T-helper 17 cell (primary cell): ENCODE measurements at regions not wholly inside any gene's neighbourhood (a gene's known extent, or its start where the extent isn't known, plus 50 kb on each side); places are given as distances from the start of the nearest gene placed in this dataset.

ENCODE experiments used
- ATAC-seq: fragments of 150-1000 bp; cut with Tn5 transposase; 2 replicates; pipeline ENCODE4 v1.10.0; 2021; ENCODE audit warnings: mild to moderate bottlenecking, moderate library complexity
- DNase-seq, 3 donors: peaks; one replicate each; pipeline versions ENCODE4 v3.0.0 to v3.0.0-alpha.2; 2020 to 2021
- H3K9me3 ChIP-seq: one replicate; pipeline ENCODE4 v1.7.0; 2013; ENCODE audit warnings: low read length, mild to moderate bottlenecking; ENCODE audit not compliant: control insufficient read depth, poor library complexity, severe bottlenecking
- H3K27ac Mint-ChIP-seq: one replicate; pipeline ENCODE4 v1.8.0; 2022; ENCODE audit warnings: mild to moderate bottlenecking, moderate library complexity, mixed read lengths
- H3K27me3 Mint-ChIP-seq: one replicate; pipeline ENCODE4 v1.8.0; 2022; ENCODE audit warnings: mixed read lengths
- H3K36me3 Mint-ChIP-seq: one replicate; pipeline ENCODE4 v1.8.0; 2022; ENCODE audit warnings: low read depth, mixed read lengths
- H3K4me1 Mint-ChIP-seq: one replicate; pipeline ENCODE4 v1.8.0; 2022; ENCODE audit warnings: mild to moderate bottlenecking, mixed read lengths
- H3K4me3 Mint-ChIP-seq: one replicate; pipeline ENCODE4 v1.8.0; 2022; ENCODE audit warnings: mild to moderate bottlenecking, moderate library complexity, mixed read lengths

- ATAC-seq (no peak), DNase-seq (no peak)
- Mint-ChIP-seq H3K4me3 (no peak overlapping the region), H3K27me3 (no peaks in the 10 kb centered on the region), H3K36me3 (peaks cover 3% of the 10 kb centered on the region), H3K27ac (no peak overlapping the region), H3K4me1 (no peaks in the 10 kb centered on the region)
- H3K9me3 ChIP-seq: no peaks in the 10 kb centered on the region
Measured at GRCh38 chr7:16347827-16348192, 73.5 kb downstream of the CRPPA start.

GRCh38 chr7:16347066-16347826, 74.1 kb downstream of the CRPPA start:
- no peak for ATAC-seq

GRCh38 chr7:16345979-16346958, 75.1 kb downstream of the CRPPA start:
- no peak overlapping the region for H3K4me3 Mint-ChIP-seq
- H3K36me3 Mint-ChIP-seq: peaks cover 3% of the 10 kb centered on the region
- no peaks in the 10 kb centered on the region for H3K27me3 Mint-ChIP-seq
- no peaks in the 10 kb centered on the region for H3K4me1 Mint-ChIP-seq
- H3K9me3 ChIP-seq: no peaks in the 10 kb centered on the region
- no peak for DNase-seq
- no peak overlapping the region for H3K27ac Mint-ChIP-seq
- ATAC-seq: no peak

More at GRCh38 chr7:16347066-16347826, 74.1 kb downstream of the CRPPA start:
- H3K27ac Mint-ChIP-seq: no peak overlapping the region
- no peaks in the 10 kb centered on the region for H3K4me1 Mint-ChIP-seq
- H3K36me3 Mint-ChIP-seq: peaks cover 3% of the 10 kb centered on the region
- H3K9me3 ChIP-seq: no peaks in the 10 kb centered on the region
- no peaks in the 10 kb centered on the region for H3K27me3 Mint-ChIP-seq
- no peak overlapping the region for H3K4me3 Mint-ChIP-seq
- no peak for DNase-seq

DNA sequence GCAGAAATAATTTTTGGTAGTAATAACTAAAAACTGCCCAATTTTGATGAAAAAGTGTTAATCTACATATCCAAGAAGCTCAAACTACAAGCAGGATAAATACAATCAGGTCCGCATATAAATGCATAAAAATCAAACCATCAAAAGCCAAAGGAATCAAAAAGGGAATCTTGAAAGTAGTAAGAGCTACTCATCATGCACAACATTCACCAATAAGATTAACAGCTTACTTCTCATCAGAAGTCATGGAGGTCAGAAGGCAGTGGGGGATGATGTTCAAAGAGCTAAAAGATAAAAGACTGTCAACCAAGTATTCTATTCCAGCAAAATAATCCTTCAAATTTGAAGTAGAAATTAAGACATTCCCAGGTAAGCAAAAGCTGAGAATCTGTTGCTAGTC, 76.4 kb downstream of the CRPPA start:
- ATAC-seq: no peak

DNA sequence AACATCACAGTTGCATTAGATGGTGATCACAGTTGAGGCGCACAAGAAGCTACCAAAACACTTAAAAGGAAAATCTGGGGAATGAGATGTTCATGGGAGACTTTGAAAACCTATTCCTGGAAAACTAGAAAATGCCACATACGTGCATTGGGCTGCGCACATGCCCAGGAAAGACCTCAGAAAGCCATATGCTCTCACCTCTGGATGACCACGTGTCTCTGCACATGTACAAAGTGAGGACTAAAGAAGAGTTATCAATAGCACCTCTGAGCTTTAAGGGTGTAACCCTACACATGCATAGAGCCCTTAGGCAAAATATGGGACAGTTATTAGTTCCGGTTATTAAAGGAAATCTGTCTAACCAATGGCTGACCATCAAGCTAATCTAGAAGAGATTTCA, 77.7 kb downstream of the CRPPA start:
- H3K27me3 Mint-ChIP-seq: no peaks in the 10 kb centered on the region
- DNase-seq: no peak
- no peak overlapping the region for H3K4me3 Mint-ChIP-seq
- H3K4me1 Mint-ChIP-seq: no peaks in the 10 kb centered on the region
- no peak for ATAC-seq
- no peak overlapping the region for H3K27ac Mint-ChIP-seq
- H3K9me3 ChIP-seq: no peaks in the 10 kb centered on the region
- H3K36me3 Mint-ChIP-seq: peaks cover 3% of the 10 kb centered on the region

More for the DNA sequence above, 76.4 kb downstream of the CRPPA start:
- no peaks in the 10 kb centered on the region for H3K4me1 Mint-ChIP-seq
- DNase-seq: no peak
- no peak overlapping the region for H3K4me3 Mint-ChIP-seq
- no peaks in the 10 kb centered on the region for H3K27me3 Mint-ChIP-seq
- peaks cover 3% of the 10 kb centered on the region for H3K36me3 Mint-ChIP-seq
- H3K9me3 ChIP-seq: no peaks in the 10 kb centered on the region
- H3K27ac Mint-ChIP-seq: no peak overlapping the region

GRCh38 chr7:16338065-16338464, 83.3 kb downstream of the CRPPA start:
- Mint-ChIP-seq H3K27me3 (no peaks in the 10 kb centered on the region), H3K36me3 (no peaks in the 10 kb centered on the region), H3K27ac (no peak overlapping the region), H3K4me3 (no peak overlapping the region), H3K4me1 (no peaks in the 10 kb centered on the region)
- DNase-seq (no peak), ATAC-seq (no peak)
- H3K9me3 ChIP-seq: peaks cover 5% of the 10 kb centered on the region

GRCh38 chr7:16326106-16326505, 95.2 kb downstream of the CRPPA start:
- Mint-ChIP-seq H3K4me1 (no peaks in the 10 kb centered on the region), H3K27ac (no peak overlapping the region), H3K4me3 (no peak overlapping the region), H3K27me3 (no peaks in the 10 kb centered on the region), H3K36me3 (no peaks in the 10 kb centered on the region)
- no peaks in the 10 kb centered on the region for H3K9me3 ChIP-seq
- ATAC-seq: no peak
- DNase-seq: no peak

GRCh38 chr7:16323313-16323712, 98.0 kb downstream of the CRPPA start:
- H3K27ac Mint-ChIP-seq: no peak overlapping the region
- DNase-seq (no peak), ATAC-seq (no peak)
- H3K4me1 Mint-ChIP-seq: no peaks in the 10 kb centered on the region
- H3K27me3 Mint-ChIP-seq: no peaks in the 10 kb centered on the region
- H3K9me3 ChIP-seq: no peaks in the 10 kb centered on the region
- H3K4me3 Mint-ChIP-seq: no peak overlapping the region
- H3K36me3 Mint-ChIP-seq: no peaks in the 10 kb centered on the region

DNA sequence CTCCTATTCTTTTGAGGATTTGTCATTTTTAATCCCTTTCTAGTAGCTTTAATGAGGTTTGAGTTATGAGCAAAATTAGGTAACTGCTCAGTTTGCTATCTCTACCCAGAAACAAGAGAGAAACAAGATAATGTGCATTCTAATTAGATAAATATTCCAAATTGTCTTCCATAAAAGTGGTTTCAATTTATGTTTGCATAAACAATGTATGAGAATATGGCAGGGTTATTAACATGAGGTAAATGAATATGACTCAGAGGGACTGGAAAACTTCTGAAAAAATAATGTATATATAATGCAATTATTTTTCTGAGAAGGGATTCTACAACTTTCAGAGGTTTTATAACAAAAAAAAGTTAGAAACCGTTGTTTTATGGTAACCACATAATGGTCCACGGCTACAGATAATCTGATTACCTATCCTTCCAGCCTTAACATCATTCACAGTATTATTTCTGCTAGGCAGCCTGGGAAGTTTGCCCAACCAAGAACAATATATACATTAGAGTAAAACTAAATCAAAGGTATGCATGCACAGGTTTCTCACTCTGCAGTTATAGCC, 101.2 kb downstream of the CRPPA start:
- H3K27ac Mint-ChIP-seq: no peak overlapping the region
- no peak for DNase-seq
- no peaks in the 10 kb centered on the region for H3K27me3 Mint-ChIP-seq
- no peaks in the 10 kb centered on the region for H3K36me3 Mint-ChIP-seq
- H3K9me3 ChIP-seq: no peaks in the 10 kb centered on the region
- ATAC-seq: no peak
- H3K4me3 Mint-ChIP-seq: no peak overlapping the region
- no peaks in the 10 kb centered on the region for H3K4me1 Mint-ChIP-seq

DNA sequence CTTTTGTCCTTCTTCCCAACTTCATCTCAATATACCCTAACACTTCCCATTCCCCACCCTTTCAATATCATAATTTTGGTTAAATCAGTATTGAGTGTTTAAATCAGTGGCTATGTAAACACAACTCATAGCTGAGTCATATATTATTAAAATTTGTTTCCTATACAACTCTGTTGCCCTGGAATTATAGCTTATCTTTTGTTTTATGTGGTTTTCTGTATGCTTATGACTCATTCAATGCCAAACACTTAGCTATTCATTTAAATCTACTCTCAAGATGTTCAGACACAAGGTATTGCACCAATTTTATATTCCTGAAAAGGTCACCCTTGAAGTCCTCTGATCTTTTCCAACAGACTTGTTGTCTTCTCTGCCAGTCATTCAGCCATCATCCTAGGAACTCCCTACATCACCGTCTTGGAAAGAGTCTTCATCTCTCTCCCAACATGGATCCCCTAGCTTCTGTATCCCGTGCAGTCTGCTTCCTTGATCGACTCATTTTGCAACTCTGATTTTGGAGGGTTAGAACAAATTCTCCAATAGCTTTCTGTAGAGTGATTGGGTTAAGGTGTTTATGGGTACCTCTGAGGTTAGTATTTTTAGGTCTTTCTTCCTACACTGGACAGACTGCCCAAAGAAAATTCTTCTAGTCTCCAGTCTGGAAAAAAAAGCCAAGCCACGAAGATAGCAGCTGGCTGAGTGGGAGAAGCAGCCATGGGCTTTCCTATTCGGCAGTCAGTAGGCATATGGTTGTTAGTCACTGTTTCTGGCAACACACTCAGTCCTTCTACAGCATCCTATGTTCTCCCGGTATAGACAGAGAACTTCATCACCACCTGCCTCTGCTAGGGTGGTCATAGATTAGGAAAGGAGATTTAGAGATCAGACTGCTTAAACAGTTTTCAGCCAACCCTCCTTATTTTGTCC, 102.1 kb downstream of the CRPPA start:
- H3K4me1 Mint-ChIP-seq: no peaks in the 10 kb centered on the region
- ATAC-seq (no peak), DNase-seq (no peak)
- H3K27me3 Mint-ChIP-seq: no peaks in the 10 kb centered on the region
- no peaks in the 10 kb centered on the region for H3K36me3 Mint-ChIP-seq
- no peak overlapping the region for H3K4me3 Mint-ChIP-seq
- H3K27ac Mint-ChIP-seq: no peak overlapping the region
- H3K9me3 ChIP-seq: no peaks in the 10 kb centered on the region

DNA sequence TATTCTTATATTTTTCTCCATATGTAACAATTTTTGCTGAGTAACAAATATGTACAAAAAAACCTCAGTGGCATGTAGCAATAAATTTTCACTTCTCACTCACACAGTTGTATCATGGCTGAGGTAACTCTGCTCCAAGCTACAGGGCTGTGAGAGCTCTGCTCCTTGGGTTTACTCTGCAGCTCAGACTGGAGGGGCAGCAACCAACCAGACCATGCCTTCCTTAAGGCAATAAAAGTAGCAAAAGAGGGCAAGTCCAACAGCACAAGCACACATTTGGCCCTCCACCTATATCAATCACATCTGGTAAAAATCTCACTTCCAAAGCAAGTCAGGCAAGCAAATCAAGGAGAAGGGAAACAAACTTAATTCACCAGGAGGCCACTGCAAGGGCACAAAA, 102.9 kb downstream of the CRPPA start:
- no peaks in the 10 kb centered on the region for H3K27me3 Mint-ChIP-seq
- H3K27ac Mint-ChIP-seq: no peak overlapping the region
- H3K36me3 Mint-ChIP-seq: no peaks in the 10 kb centered on the region
- H3K4me3 Mint-ChIP-seq: no peak overlapping the region
- no peak for DNase-seq
- no peaks in the 10 kb centered on the region for H3K9me3 ChIP-seq
- no peak for ATAC-seq
- no peaks in the 10 kb centered on the region for H3K4me1 Mint-ChIP-seq

- Mint-ChIP-seq H3K4me3 (no peak overlapping the region), H3K4me1 (no peaks in the 10 kb centered on the region), H3K27ac (no peak overlapping the region), H3K27me3 (no peaks in the 10 kb centered on the region), H3K36me3 (no peaks in the 10 kb centered on the region)
- DNase-seq (no peak), ATAC-seq (no peak)
- no peaks in the 10 kb centered on the region for H3K9me3 ChIP-seq
Measured at GRCh38 chr7:16317406-16317805, 103.9 kb downstream of the CRPPA start.
